CD14-positive monocyte (primary cell): ENCODE measurements at regions not wholly inside any gene's neighbourhood (a gene's known extent, or its start where the extent isn't known, plus 50 kb on each side); places are given as distances from the start of the nearest gene placed in this dataset.

ENCODE experiments used
- DNase-seq, 3 donors: peaks; one replicate each; pipeline ENCODE4 v3.0.0-alpha.2; 2011 to 2022
- H2AFZ ChIP-seq: 2 replicates; pipeline ENCODE4 v1.6.0; 2012; ENCODE audit warnings: mild to moderate bottlenecking, low read depth, low read length, inconsistent platforms; ENCODE audit not compliant: insufficient read depth, poor library complexity, severe bottlenecking
- H3K27ac ChIP-seq, 2 donors: 1 replicate in 1 of 2; 2 replicates in 1 of 2; pipeline ENCODE4 v1.5.1; 2012 to 2013; ENCODE audit warnings: low read length in 2 of 2, control low read depth in 1 of 2, inconsistent platforms in 1 of 2, low read depth in 1 of 2, mild to moderate bottlenecking in 1 of 2
- H3K27me3 ChIP-seq, 2 donors: one replicate each; pipeline versions ENCODE4 v1.6.0 to v1.6.1; 2011 to 2013; ENCODE audit warnings: low read length in 2 of 2; ENCODE audit not compliant: control insufficient read depth in 2 of 2, insufficient read depth in 2 of 2
- H3K36me3 ChIP-seq, 2 donors: replicated peaks in 1 of 2; 1 replicate in 1 of 2; 2 replicates in 1 of 2; pipeline versions ENCODE4 v1.5.1 to v1.6.1; 2012 to 2013; ENCODE audit warnings: low read length in 2 of 2, control low read depth in 1 of 2, inconsistent platforms in 1 of 2, mild to moderate bottlenecking in 1 of 2; ENCODE audit not compliant: insufficient read depth in 2 of 2, control insufficient read depth in 1 of 2
- H3K4me1 ChIP-seq, 2 donors: 1 replicate in 1 of 2; 2 replicates in 1 of 2; pipeline versions ENCODE4 v1.5.1 to v1.6.1; 2012 to 2013; ENCODE audit warnings: low read length in 2 of 2, control low read depth in 1 of 2, inconsistent platforms in 1 of 2, mild to moderate bottlenecking in 1 of 2, moderate library complexity in 1 of 2; ENCODE audit not compliant: insufficient read depth in 2 of 2, control insufficient read depth in 1 of 2
- H3K4me2 ChIP-seq: replicated peaks from 2 replicates; pipeline ENCODE3; 2012; ENCODE audit warnings: low read length, moderate library complexity, mild to moderate bottlenecking; ENCODE audit not compliant: poor library complexity, severe bottlenecking; ENCODE audit errors: extremely low read depth
- H3K4me3 ChIP-seq, 3 experiments: fragments of 200-600 bp in 1 of 3; sonication (generic) in 1 of 3; replicated peaks in 1 of 3; 1 replicate in 2 of 3; 2 replicates in 1 of 3; pipeline ENCODE4 v1.5.1; 2011 to 2013; ENCODE audit warnings: low read length in 3 of 3, mild to moderate bottlenecking in 3 of 3, control low read depth in 2 of 3, low read depth in 2 of 3, inconsistent platforms in 1 of 3, moderate library complexity in 1 of 3
- H3K79me2 ChIP-seq: 2 replicates; pipeline ENCODE4 v1.6.0; 2012; ENCODE audit warnings: mild to moderate bottlenecking, control low read depth, inconsistent platforms, low read length, moderate library complexity; ENCODE audit not compliant: insufficient read depth
- H3K9ac ChIP-seq: 2 replicates; pipeline ENCODE4 v1.6.0; 2017; ENCODE audit warnings: low read length, mild to moderate bottlenecking; ENCODE audit not compliant: insufficient read depth, poor library complexity, severe bottlenecking
- H3K9me3 ChIP-seq, 2 donors: replicated peaks in 1 of 2; 1 replicate in 1 of 2; 2 replicates in 1 of 2; pipeline versions ENCODE4 v1.5.1 to v1.6.1; 2012 to 2013; ENCODE audit warnings: low read length in 2 of 2, control low read depth in 1 of 2; ENCODE audit not compliant: control insufficient read depth in 1 of 2, insufficient read depth in 1 of 2
- H4K20me1 ChIP-seq: 2 replicates; pipeline ENCODE4 v1.6.0; 2012; ENCODE audit warnings: mild to moderate bottlenecking, low read length, control low read depth, moderate library complexity; ENCODE audit not compliant: insufficient read depth
- H3K27ac Mint-ChIP-seq, 7 donors: one replicate each; pipeline ENCODE4 v1.8.0; 2020; ENCODE audit warnings: mild to moderate bottlenecking in 7 of 7, mixed read lengths in 7 of 7, moderate library complexity in 6 of 7, inconsistent platforms in 2 of 7
- H3K27me3 Mint-ChIP-seq, 3 donors: one replicate each; pipeline ENCODE4 v1.8.0; 2021 to 2022; ENCODE audit warnings: low read depth in 3 of 3, mild to moderate bottlenecking in 3 of 3, mixed read lengths in 3 of 3, moderate library complexity in 3 of 3, inconsistent platforms in 1 of 3
- H3K36me3 Mint-ChIP-seq, 2 donors: one replicate each; pipeline ENCODE4 v1.8.0; 2020; ENCODE audit warnings: mixed read lengths in 2 of 2, inconsistent platforms in 1 of 2, mild to moderate bottlenecking in 1 of 2
- H3K4me1 Mint-ChIP-seq: one replicate; pipeline ENCODE4 v1.8.0; 2020; ENCODE audit warnings: mild to moderate bottlenecking, mixed read lengths
- H3K4me3 Mint-ChIP-seq, 2 donors: one replicate each; pipeline ENCODE4 v1.8.0; 2020; ENCODE audit warnings: mild to moderate bottlenecking in 2 of 2, mixed read lengths in 2 of 2, moderate library complexity in 1 of 2
- H3K9me3 Mint-ChIP-seq, 7 donors: one replicate each; pipeline ENCODE4 v1.8.0; 2020 to 2022; ENCODE audit warnings: mixed read lengths in 7 of 7, mild to moderate bottlenecking in 6 of 7, moderate library complexity in 6 of 7, inconsistent platforms in 2 of 7
- WGBS: methylation state at CpG from one replicate; pipeline ENCODE4 v1.1.5; 2013; ENCODE audit warnings: missing lambda C conversion rate; ENCODE audit not compliant: insufficient coverage; 5-methylcytosine and 5-hydroxymethylcytosine counted together
- intact Hi-C, 2 donors: fragments of 100-400 bp; cut with micrococcal nuclease; formaldehyde crosslinking; loops; one replicate each; pipeline versions ENCODE4 v1.15.0 to v1.15.1; 2023
- TF ChIP-seq, protein P1 (sequence below): fragments of 200-600 bp; IDR thresholded peaks from one replicate; pipeline ENCODE4 v1.8.0; 2022; ENCODE audit warnings: antibody characterized with exemption, mild to moderate bottlenecking

DNA sequence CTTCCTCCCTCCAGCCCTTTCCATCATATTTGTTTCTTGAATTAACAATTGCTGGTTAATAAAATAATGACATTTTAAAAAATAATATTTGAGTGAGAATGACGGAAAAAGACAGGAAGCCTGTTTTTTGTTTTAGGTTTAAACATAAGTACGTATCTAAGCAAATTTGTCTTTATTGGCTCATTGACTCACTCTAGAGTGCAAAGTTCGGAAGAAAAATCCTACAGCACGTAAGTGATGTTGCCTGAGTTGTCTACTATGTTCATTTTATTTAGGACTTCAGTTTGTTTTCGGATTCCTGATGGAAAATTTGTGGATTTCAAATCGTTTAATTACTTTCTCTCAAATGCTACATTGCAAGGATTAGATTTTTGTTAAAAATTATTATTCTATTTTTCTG, 1435.7 kb upstream of the ADGRB3 start:
- Histone ChIP-seq H3K4me2 (no peak overlapping the region), H3K4me1 (no peaks in the 10 kb centered on the region), H4K20me1 (no peaks in the 10 kb centered on the region), H3K9ac (no peak overlapping the region), H3K36me3 (no peaks in the 10 kb centered on the region), H3K4me3 (no peak overlapping the region), H2AFZ (no peak overlapping the region), H3K27me3 (no peaks in the 10 kb centered on the region), H3K9me3 (peaks cover 27 to 34% of the 10 kb centered on the region in 2 donors), H3K79me2 (no peaks in the 10 kb centered on the region), H3K27ac (no peak overlapping the region)
- Mint-ChIP-seq H3K4me3 (no peak overlapping the region), H3K27ac (no peak overlapping the region), H3K4me1 (no peaks in the 10 kb centered on the region), H3K36me3 (no peaks in the 10 kb centered on the region), H3K9me3 (peaks cover 8 to 45% (median 20%) of the 10 kb centered on the region in 7 donors), H3K27me3 (no peaks in the 10 kb centered on the region)
- 80% methylated on average over 1 of the region's 6 CpGs for WGBS
- no peak for DNase-seq
- TF ChIP-seq, protein P1, sequence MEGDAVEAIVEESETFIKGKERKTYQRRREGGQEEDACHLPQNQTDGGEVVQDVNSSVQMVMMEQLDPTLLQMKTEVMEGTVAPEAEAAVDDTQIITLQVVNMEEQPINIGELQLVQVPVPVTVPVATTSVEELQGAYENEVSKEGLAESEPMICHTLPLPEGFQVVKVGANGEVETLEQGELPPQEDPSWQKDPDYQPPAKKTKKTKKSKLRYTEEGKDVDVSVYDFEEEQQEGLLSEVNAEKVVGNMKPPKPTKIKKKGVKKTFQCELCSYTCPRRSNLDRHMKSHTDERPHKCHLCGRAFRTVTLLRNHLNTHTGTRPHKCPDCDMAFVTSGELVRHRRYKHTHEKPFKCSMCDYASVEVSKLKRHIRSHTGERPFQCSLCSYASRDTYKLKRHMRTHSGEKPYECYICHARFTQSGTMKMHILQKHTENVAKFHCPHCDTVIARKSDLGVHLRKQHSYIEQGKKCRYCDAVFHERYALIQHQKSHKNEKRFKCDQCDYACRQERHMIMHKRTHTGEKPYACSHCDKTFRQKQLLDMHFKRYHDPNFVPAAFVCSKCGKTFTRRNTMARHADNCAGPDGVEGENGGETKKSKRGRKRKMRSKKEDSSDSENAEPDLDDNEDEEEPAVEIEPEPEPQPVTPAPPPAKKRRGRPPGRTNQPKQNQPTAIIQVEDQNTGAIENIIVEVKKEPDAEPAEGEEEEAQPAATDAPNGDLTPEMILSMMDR = no peak
- intact Hi-C loops = no loop called here

DNA sequence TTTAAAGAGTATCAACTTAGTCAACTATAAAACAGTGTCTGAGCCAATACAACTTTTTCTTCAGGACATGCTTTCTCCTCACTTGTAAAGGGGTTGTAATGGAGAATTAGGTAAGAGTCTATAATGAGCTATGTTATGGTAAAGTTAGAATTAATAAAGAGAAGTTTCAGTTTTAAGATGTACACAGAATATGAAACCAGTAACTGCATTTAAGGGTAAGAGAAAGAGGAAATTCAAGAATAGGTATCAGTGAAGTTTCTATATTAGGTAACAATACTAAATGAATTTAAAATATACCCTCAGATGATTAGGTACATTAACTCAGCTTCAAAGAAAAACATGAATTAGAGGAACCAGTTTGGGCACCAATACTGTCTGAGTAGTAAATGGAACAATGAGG, 1444.3 kb upstream of the ADGRB3 start:
- TF ChIP-seq, protein P1 = no peak
- Mint-ChIP-seq H3K4me3 (no peak overlapping the region), H3K9me3 (peaks cover 0 to 6% (median 4%) of the 10 kb centered on the region in 7 donors), H3K4me1 (no peaks in the 10 kb centered on the region), H3K27me3 (no peaks in the 10 kb centered on the region), H3K36me3 (no peaks in the 10 kb centered on the region), H3K27ac (no peak overlapping the region)
- intact Hi-C loops = no loop called here
- Histone ChIP-seq H4K20me1 (no peaks in the 10 kb centered on the region), H3K79me2 (no peaks in the 10 kb centered on the region), H3K4me1 (no peaks in the 10 kb centered on the region), H3K9me3 (peaks cover 0 to 8% of the 10 kb centered on the region in 2 donors), H3K4me2 (no peak overlapping the region), H3K4me3 (no peak overlapping the region), H2AFZ (no peak overlapping the region), H3K27me3 (no peaks in the 10 kb centered on the region), H3K9ac (no peak overlapping the region), H3K36me3 (no peaks in the 10 kb centered on the region), H3K27ac (no peak overlapping the region)
- no peak for DNase-seq
